Mesodermal cell (in vitro differentiated cells): ENCODE measurements at regions not wholly inside any gene's neighbourhood (a gene's known extent, or its start where the extent isn't known, plus 50 kb on each side); places are given as distances from the start of the nearest gene placed in this dataset.
"Not testable (repeated sequence)": the region's sequence is repeated elsewhere in the genome, so short reads cannot be mapped to it uniquely, and the experiment has no call there.

Experiments used
- H3K27ac ChIP-seq: 2 replicates; pipeline ENCODE4 v1.7.0; 2013; ENCODE audit warnings: mild to moderate bottlenecking, low read depth, low read length, moderate library complexity; ENCODE audit not compliant: severe bottlenecking
- H3K36me3 ChIP-seq: 2 replicates; pipeline ENCODE4 v1.7.1; 2013; ENCODE audit warnings: mild to moderate bottlenecking, low read length, moderate library complexity; ENCODE audit not compliant: control insufficient read depth, insufficient read depth
- H3K4me1 ChIP-seq: one replicate; pipeline ENCODE4 v1.7.1; 2013; ENCODE audit warnings: mild to moderate bottlenecking, low read length; ENCODE audit not compliant: insufficient read depth, control insufficient read depth, poor library complexity, severe bottlenecking
- H3K4me3 ChIP-seq: 2 replicates; pipeline ENCODE4 v1.7.0; 2013; ENCODE audit warnings: low read length, control low read depth, mild to moderate bottlenecking; ENCODE audit not compliant: insufficient read depth, poor library complexity, severe bottlenecking; ENCODE audit errors: extremely low read depth
- H3K9me3 ChIP-seq: 2 replicates; pipeline ENCODE4 v1.7.1; 2013; ENCODE audit warnings: mild to moderate bottlenecking, low read length, moderate library complexity; ENCODE audit not compliant: control insufficient read depth
- WGBS, 2 experiments: methylation state at CpG; one replicate each; pipeline ENCODE4 v1.1.5; 2013; ENCODE audit warnings: missing lambda C conversion rate in 2 of 2; ENCODE audit not compliant: insufficient coverage in 2 of 2; 5-methylcytosine and 5-hydroxymethylcytosine counted together

- no peaks in the 10 kb centered on the region for H3K4me1 ChIP-seq
- no peak overlapping the region for H3K4me3 ChIP-seq
- H3K36me3 ChIP-seq: no peaks in the 10 kb centered on the region
- no peaks in the 10 kb centered on the region for H3K9me3 ChIP-seq
- WGBS, 2 experiments: no CpG with 5 or more reads among the region's 3 CpGs
- H3K27ac ChIP-seq: no peak overlapping the region
Measured at GRCh38 chr2:150339951-150340350, 147.5 kb downstream of the RND3 start.

- no peak overlapping the region for H3K4me3 ChIP-seq
- H3K4me1 ChIP-seq: no peaks in the 10 kb centered on the region
- no peak overlapping the region for H3K27ac ChIP-seq
- no peaks in the 10 kb centered on the region for H3K9me3 ChIP-seq
- H3K36me3 ChIP-seq: no peaks in the 10 kb centered on the region
- WGBS, 2 experiments: 90% methylated on average over 1 of the region's 1 CpG; no CpG with 5 or more reads in 1 of the 2 experiments
Measured at GRCh38 chr2:150339282-150339681, 148.2 kb downstream of the RND3 start.

- Histone ChIP-seq H3K36me3 (no peaks in the 10 kb centered on the region), H3K4me3 (no peak overlapping the region), H3K9me3 (no peaks in the 10 kb centered on the region), H3K27ac (no peak overlapping the region), H3K4me1 (no peaks in the 10 kb centered on the region)
- no CpG with 5 or more reads among the region's 1 CpG for WGBS, 2 experiments
Measured at GRCh38 chr2:150335596-150335995, 151.9 kb downstream of the RND3 start.

GRCh38 chr2:150332383-150332782 lies 155.1 kb downstream of the RND3 start:
- WGBS, 2 experiments: 100% methylated on average over 2 of the region's 2 CpGs
- Histone ChIP-seq H3K9me3 (no peaks in the 10 kb centered on the region), H3K4me3 (no peak overlapping the region), H3K27ac (no peak overlapping the region), H3K4me1 (no peaks in the 10 kb centered on the region), H3K36me3 (no peaks in the 10 kb centered on the region)

- peak overlapping the region; percentile 48 for H3K27ac ChIP-seq
- H3K4me1 ChIP-seq: no peaks in the 10 kb centered on the region
- no peaks in the 10 kb centered on the region for H3K9me3 ChIP-seq
- WGBS, 2 experiments: 62 to 64% methylated on average over 9 to 14 of the region's 14 CpGs
- no peak overlapping the region for H3K4me3 ChIP-seq
- no peaks in the 10 kb centered on the region for H3K36me3 ChIP-seq
Measured at GRCh38 chr2:150327564-150328489, 159.6 kb downstream of the RND3 start.

- H3K27ac ChIP-seq: no peak overlapping the region
- no peak overlapping the region for H3K4me3 ChIP-seq
- H3K36me3 ChIP-seq: no peaks in the 10 kb centered on the region
- 78 to 94% methylated on average over 3 to 4 of the region's 6 CpGs for WGBS, 2 experiments
- H3K4me1 ChIP-seq: no peaks in the 10 kb centered on the region
- no peaks in the 10 kb centered on the region for H3K9me3 ChIP-seq
Measured at GRCh38 chr2:150325656-150326314, 161.7 kb downstream of the RND3 start.

GRCh38 chr2:150323071-150323470 lies 164.4 kb downstream of the RND3 start:
- H3K9me3 ChIP-seq, H3K4me3 ChIP-seq, H3K36me3 ChIP-seq, H3K27ac ChIP-seq, H3K4me1 ChIP-seq: not testable (repeated sequence)

- H3K4me1 ChIP-seq: no peaks in the 10 kb centered on the region
- H3K4me3 ChIP-seq: no peak overlapping the region
- H3K9me3 ChIP-seq: no peaks in the 10 kb centered on the region
- H3K27ac ChIP-seq: no peak overlapping the region
- no peaks in the 10 kb centered on the region for H3K36me3 ChIP-seq
- 93 to 100% methylated on average over 1 of the region's 1 CpG for WGBS, 2 experiments
Measured at GRCh38 chr2:150320608-150321007, 166.9 kb downstream of the RND3 start.

- H3K9me3 ChIP-seq: no peaks in the 10 kb centered on the region
- no peak overlapping the region for H3K27ac ChIP-seq
- no peaks in the 10 kb centered on the region for H3K36me3 ChIP-seq
- no peak overlapping the region for H3K4me3 ChIP-seq
- WGBS, 2 experiments: 100% methylated on average over 2 of the region's 4 CpGs
- no peaks in the 10 kb centered on the region for H3K4me1 ChIP-seq
Measured at GRCh38 chr2:150319658-150320555, 167.6 kb downstream of the RND3 start.

GRCh38 chr2:150319085-150319484 lies 168.4 kb downstream of the RND3 start:
- Histone ChIP-seq H3K9me3 (no peaks in the 10 kb centered on the region), H3K36me3 (no peaks in the 10 kb centered on the region), H3K4me1 (no peaks in the 10 kb centered on the region), H3K27ac (no peak overlapping the region), H3K4me3 (no peak overlapping the region)
- 85% methylated on average over 2 of the region's 4 CpGs; no CpG with 5 or more reads in 1 of the 2 experiments for WGBS, 2 experiments
